Neuron (in vitro differentiated cells): ENCODE measurements at regions not wholly inside any gene's neighbourhood (a gene's known extent, or its start where the extent isn't known, plus 50 kb on each side); places are given as distances from the start of the nearest gene placed in this dataset.
A peak's percentile ranks its signal among the peaks of the same experiment; 100 is the strongest.

ENCODE experiments used
- H2AFZ ChIP-seq: one replicate; pipeline ENCODE4 v1.6.1; 2013; ENCODE audit warnings: low read depth, mild to moderate bottlenecking, inconsistent platforms, low read length, moderate library complexity
- H3K27me3 ChIP-seq: one replicate; pipeline ENCODE4 v1.6.1; 2013; ENCODE audit warnings: low read length; ENCODE audit not compliant: insufficient read depth
- H3K36me3 ChIP-seq: one replicate; pipeline ENCODE4 v1.6.1; 2013; ENCODE audit warnings: low read length; ENCODE audit not compliant: insufficient read depth
- H3K4me1 ChIP-seq: one replicate; pipeline ENCODE4 v1.6.1; 2013; ENCODE audit warnings: low read length; ENCODE audit not compliant: insufficient read depth
- H3K4me3 ChIP-seq: 2 replicates; pipeline ENCODE4 v1.5.1; 2013; ENCODE audit warnings: mild to moderate bottlenecking, low read length, moderate library complexity
- H3K9me3 ChIP-seq: one replicate; pipeline ENCODE4 v1.6.1; 2013; ENCODE audit warnings: low read length

DNA sequence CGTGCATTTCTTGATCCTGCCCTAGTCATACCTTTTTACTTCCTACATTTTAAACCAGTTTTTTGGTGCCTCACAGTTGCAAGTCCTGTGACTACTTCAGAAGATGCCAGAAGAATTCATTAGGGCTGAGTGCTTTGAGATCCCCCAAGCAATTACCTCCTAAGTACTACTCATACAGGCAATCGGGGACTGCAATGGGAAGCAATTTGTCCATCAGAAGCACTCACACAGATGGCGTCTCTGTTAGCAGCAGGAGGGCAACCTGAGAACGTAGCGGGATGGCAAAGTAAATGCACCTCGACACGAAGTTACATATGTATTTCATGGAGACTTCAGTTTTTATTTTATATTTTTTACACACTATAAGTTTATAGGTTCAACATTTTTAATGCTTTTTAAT, 188.3 kb downstream of the CAPZA3 start:
- Histone ChIP-seq H2AFZ (no peak overlapping the region), H3K4me1 (no peaks in the 10 kb centered on the region), H3K9me3 (peaks cover 2% of the 10 kb centered on the region), H3K36me3 (no peaks in the 10 kb centered on the region), H3K4me3 (no peak overlapping the region), H3K27me3 (no peaks in the 10 kb centered on the region)

DNA sequence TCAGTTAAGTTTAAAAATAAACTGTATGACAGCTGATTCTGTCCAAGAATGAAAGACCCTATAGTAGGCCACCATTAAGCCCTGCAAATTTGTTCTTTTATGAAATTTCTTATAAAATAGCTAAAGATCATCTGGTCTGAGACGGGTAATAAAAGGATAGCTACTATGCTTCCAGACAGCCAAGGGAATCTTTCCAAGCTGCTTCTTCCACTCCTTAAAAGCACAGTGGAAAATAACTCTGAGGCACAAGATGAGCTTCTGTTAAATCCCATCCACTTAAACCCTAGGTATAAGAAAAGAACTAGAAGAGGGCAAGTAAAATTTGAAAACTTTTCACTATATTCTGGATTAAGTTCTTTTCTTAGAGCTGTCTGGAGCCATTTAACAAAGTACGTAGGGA, 194.3 kb downstream of the CAPZA3 start:
- Histone ChIP-seq H3K36me3 (no peaks in the 10 kb centered on the region), H3K27me3 (no peaks in the 10 kb centered on the region), H2AFZ (no peak overlapping the region), H3K4me1 (peaks cover 3% of the 10 kb centered on the region), H3K9me3 (no peaks in the 10 kb centered on the region), H3K4me3 (no peak overlapping the region)

DNA sequence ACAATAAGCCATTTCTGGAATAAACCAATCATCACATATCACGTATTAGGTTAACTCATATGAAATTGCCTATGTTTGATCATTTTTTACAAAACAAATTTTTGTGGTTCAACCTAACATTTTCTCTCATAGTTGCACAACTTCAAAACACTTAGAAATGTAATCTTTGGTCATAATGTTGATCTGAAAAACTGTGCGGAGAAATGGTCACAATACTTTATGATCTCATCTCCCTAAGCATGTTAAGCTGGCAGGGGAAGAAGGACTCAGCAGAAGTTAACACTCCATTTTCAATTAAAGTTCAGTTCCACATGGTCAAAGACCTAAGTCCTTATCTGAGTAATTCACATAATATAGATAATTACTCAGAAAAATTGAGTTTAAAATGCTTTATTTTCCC, 194.8 kb downstream of the CAPZA3 start:
- Histone ChIP-seq H3K36me3 (no peaks in the 10 kb centered on the region), H3K4me3 (no peak overlapping the region), H3K27me3 (no peaks in the 10 kb centered on the region), H2AFZ (no peak overlapping the region), H3K9me3 (no peaks in the 10 kb centered on the region), H3K4me1 (peaks cover 3% of the 10 kb centered on the region)

DNA sequence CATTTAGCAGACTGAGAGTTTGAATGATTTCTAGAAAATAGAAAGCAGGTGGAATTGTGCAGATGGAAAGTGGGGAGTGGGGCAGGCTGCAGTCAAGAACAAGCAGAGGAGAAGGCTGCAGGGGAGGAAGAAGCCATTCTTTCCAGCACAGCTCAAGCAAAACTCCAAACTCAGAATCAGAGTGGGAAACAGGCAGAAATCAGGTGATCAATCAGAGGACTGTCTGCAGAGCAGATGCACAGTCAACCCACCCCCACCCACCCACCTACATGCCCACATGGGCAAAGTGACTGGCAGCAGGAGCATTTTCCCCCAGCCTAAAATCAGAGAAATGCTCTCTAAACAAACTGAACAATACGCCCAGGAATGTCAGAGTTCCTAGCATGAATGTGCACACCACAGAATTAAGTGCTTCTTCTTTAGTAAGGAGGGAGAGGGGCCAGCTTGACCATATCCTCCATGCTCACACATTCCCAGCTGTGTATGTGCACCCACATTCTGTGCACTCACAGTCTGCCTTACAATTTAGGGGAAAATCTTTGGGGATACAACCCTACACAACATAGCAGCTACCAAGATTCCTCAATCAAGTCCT, 194.1 kb upstream of the PLEKHA5 start:
- H3K4me3 ChIP-seq: no peak overlapping the region
- no peaks in the 10 kb centered on the region for H3K36me3 ChIP-seq
- no peaks in the 10 kb centered on the region for H3K27me3 ChIP-seq
- peaks cover 3% of the 10 kb centered on the region for H3K4me1 ChIP-seq
- no peaks in the 10 kb centered on the region for H3K9me3 ChIP-seq
- no peak overlapping the region for H2AFZ ChIP-seq

DNA sequence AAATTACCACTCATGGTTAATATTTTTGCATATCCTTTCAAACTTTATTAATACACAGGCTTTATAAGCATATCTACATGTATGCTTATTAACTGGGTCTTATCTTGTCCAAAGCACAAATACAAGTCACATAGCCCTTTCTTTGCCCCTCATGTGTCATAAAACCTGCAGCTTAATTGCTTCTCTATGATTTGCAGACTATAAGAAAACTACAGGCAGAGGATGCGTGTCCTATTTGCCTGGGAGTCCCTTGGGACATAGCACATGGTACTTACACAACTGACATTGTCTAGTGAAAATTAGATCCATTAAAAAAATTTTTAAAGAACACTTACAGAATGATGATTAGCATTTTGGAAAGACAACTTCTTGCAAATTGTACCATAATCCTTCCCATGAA, 190.5 kb upstream of the PLEKHA5 start:
- Histone ChIP-seq H2AFZ (no peak overlapping the region), H3K36me3 (no peaks in the 10 kb centered on the region), H3K4me3 (no peak overlapping the region), H3K27me3 (no peaks in the 10 kb centered on the region), H3K4me1 (peaks cover 3% of the 10 kb centered on the region), H3K9me3 (no peaks in the 10 kb centered on the region)

DNA sequence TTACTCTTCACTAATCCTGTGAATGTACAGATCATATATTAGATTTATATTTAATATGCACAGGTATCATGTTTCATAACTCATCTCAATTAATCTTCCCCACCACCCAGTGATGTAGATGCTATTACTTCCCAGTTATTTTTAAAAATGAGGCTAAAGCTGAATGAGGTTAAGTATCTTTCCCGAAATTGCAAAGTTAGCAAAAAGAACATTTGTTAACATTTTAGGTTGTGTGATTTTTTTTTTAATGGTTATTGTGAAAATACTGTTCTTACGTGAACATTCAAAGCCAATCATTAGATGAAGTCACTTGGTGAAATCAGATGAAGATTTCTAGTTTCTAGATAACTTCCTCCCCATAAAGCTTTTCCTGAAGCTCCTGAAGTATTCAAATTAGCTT, 186.9 kb upstream of the PLEKHA5 start:
- Histone ChIP-seq H3K27me3 (no peaks in the 10 kb centered on the region), H2AFZ (no peak overlapping the region), H3K9me3 (no peaks in the 10 kb centered on the region), H3K4me1 (no peaks in the 10 kb centered on the region), H3K4me3 (no peak overlapping the region), H3K36me3 (no peaks in the 10 kb centered on the region)

DNA sequence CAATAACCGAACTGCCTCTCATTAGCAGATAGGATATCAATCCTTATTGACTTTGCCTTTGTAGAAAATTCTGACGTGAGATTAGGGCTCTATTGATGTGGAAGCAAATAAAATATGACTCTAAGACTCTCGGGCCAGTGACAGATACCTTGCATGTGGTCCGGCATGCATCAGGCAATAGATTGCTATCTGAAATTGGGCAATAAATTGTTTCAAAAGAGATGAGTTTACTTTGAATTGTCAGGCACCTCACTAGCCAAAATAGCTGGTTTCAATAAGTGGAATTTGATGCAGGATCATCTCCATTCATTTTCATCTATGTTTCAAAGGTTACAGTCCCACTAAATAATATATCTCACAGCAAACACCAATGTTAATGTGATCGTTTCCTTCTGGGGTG, 186.3 kb upstream of the PLEKHA5 start:
- no peaks in the 10 kb centered on the region for H3K36me3 ChIP-seq
- H3K4me3 ChIP-seq: no peak overlapping the region
- H2AFZ ChIP-seq: no peak overlapping the region
- no peaks in the 10 kb centered on the region for H3K9me3 ChIP-seq
- H3K27me3 ChIP-seq: no peaks in the 10 kb centered on the region
- H3K4me1 ChIP-seq: no peaks in the 10 kb centered on the region

DNA sequence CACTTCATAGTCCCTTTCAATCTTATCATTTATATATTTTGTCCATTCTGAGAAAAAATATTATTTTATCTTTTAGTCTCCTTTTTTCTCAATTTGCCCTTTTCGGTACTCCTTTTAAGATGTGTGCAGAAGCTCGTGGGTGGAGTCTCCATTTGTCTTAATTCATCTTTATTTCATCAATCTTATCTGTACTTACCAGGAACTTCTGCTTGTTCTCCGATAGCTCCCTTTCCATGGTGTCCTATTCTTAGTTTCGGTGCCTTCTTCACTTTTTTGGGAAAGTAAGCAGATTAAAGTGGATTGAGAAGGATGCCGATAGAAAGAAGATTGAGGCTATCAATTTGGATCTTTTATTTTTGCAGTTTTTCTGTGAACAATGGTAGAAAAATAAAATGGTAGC, 183.4 kb upstream of the PLEKHA5 start:
- H3K4me3 ChIP-seq: no peak overlapping the region
- no peaks in the 10 kb centered on the region for H3K9me3 ChIP-seq
- no peaks in the 10 kb centered on the region for H3K4me1 ChIP-seq
- no peaks in the 10 kb centered on the region for H3K36me3 ChIP-seq
- H3K27me3 ChIP-seq: no peaks in the 10 kb centered on the region
- no peak overlapping the region for H2AFZ ChIP-seq

DNA sequence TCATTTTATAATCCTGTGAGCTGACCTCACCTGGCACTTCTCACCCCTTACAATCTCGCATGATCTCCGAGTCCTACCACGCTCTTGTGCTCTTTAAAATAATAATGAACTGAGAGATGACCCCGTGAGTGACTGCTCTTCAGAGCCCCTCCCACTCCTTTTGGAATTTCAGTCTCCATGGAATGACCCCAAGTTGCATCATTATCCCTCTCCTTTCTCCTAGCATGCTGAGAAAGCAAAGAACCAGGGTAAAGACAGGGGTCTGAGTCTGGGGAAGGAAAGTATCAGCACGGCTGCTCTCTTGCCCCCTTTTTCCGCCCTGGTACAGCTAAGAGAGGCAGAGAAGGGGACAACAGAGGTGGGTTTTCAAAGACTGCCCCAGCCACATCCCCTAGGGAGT, 178.3 kb upstream of the PLEKHA5 start:
- Histone ChIP-seq H3K4me3 (no peak overlapping the region), H3K9me3 (no peaks in the 10 kb centered on the region), H3K27me3 (no peaks in the 10 kb centered on the region), H3K36me3 (no peaks in the 10 kb centered on the region), H2AFZ (no peak overlapping the region), H3K4me1 (peaks cover 4% of the 10 kb centered on the region)

DNA sequence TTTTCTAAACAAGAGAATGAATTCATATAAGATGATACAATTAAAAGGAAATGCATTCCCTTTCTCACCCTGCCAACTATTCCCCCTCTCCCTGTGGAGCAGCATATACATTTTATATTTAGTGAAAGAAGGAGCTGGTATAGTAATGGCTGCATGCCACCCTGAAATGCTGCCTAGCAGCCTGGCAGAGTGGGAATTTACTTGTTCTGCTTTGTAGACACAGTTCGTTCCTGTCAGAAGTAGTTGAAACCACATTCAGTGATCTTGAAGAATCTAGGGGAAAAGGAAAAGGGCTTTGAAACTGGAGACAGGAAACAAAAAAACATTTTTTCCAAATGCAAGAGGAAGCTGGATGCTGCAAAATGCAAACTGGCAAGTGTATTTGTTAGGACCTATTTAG, 176.0 kb upstream of the PLEKHA5 start:
- no peak overlapping the region for H2AFZ ChIP-seq
- H3K4me3 ChIP-seq: no peak overlapping the region
- H3K9me3 ChIP-seq: no peaks in the 10 kb centered on the region
- H3K4me1 ChIP-seq: peaks cover 4% of the 10 kb centered on the region
- H3K36me3 ChIP-seq: no peaks in the 10 kb centered on the region
- H3K27me3 ChIP-seq: no peaks in the 10 kb centered on the region

DNA sequence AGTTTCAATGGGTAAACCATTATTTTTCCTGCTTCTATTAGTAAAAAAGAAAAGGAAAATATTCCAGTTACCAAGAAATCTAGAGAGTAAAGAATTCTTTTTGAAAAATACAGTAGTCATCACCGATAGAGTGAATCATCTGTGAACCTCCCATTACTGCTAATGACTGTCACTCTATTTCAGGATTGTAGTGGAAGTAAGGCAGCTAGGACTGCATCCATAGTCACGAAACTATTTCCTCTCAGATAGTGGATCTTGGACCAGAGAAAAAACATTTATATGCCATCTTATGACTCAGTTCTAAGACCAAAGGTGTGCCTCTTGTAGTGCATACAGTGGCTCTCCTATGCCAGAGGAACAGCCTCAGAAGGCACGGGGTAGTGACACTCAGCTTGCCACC, 173.9 kb upstream of the PLEKHA5 start:
- Histone ChIP-seq H3K4me3 (no peak overlapping the region), H3K27me3 (no peaks in the 10 kb centered on the region), H2AFZ (no peak overlapping the region), H3K4me1 (peaks cover 4% of the 10 kb centered on the region), H3K36me3 (no peaks in the 10 kb centered on the region), H3K9me3 (no peaks in the 10 kb centered on the region)

DNA sequence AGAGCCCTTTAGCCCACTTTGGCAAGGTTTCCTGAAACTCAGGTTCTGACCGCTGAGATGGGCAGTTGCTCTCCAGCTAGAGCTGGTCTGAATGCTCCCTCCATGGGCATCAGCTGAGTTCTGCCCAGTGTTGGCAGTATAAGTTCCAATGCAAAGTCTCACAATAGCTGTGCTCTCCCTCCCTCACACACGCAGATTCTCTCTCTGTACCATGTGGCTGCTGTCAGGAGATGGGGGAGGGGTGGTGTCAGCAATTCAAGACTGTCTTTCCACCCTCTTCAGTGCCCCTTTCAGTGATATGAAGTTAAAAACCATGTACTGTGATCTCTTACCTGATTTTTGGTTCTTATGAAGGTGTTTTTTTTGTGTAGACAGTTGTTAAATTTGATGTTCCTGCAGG, 164.3 kb upstream of the PLEKHA5 start:
- H2AFZ ChIP-seq: peak overlapping the region; percentile 21
- no peaks in the 10 kb centered on the region for H3K9me3 ChIP-seq
- peaks cover 23% of the 10 kb centered on the region for H3K4me1 ChIP-seq
- H3K36me3 ChIP-seq: no peaks in the 10 kb centered on the region
- H3K27me3 ChIP-seq: no peaks in the 10 kb centered on the region
- H3K4me3 ChIP-seq: no peak overlapping the region

DNA sequence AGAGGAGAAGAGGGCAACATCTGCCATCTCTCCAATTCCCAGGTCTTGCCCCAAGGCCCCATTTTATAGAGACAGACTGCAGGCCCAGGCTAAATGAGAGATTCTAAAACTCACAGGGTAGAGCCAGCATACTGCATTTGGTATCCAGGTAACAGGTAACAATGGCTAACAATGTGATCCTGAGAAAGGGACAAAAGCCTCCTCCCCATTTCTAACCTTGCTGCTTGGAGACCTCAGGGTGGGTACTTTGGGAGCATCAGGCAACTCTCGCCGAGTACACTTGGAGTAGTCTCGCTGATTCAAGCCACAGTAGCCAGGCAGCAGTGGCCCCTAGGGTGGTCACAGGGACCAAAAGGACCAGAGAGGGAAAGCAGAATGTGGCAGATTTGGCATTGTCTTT, 162.6 kb upstream of the PLEKHA5 start:
- H3K9me3 ChIP-seq: no peaks in the 10 kb centered on the region
- no peaks in the 10 kb centered on the region for H3K27me3 ChIP-seq
- H3K4me1 ChIP-seq: peaks cover 23% of the 10 kb centered on the region
- H2AFZ ChIP-seq: no peak overlapping the region
- H3K4me3 ChIP-seq: no peak overlapping the region
- H3K36me3 ChIP-seq: no peaks in the 10 kb centered on the region

DNA sequence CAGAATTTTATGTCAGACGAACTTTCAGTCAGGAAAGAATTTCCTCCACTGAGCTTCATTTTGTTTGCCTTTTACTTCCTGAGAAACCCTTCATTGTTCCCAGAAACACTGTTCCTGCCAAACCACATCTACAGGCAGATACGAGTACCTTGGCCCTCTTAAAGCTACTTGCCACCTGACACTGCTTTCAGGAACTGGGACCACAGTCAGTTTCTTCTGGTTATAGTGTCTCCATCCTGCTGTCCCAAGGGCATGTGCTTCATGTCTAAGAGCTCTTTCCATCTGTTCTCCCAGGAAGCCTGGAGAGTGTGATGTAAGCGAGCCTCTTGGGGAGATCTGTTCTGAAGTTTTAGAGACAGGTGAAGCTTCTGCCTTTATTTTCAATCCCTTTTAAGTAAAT, 161.7 kb upstream of the PLEKHA5 start:
- H2AFZ ChIP-seq: no peak overlapping the region
- no peaks in the 10 kb centered on the region for H3K27me3 ChIP-seq
- no peaks in the 10 kb centered on the region for H3K9me3 ChIP-seq
- H3K4me3 ChIP-seq: no peak overlapping the region
- no peaks in the 10 kb centered on the region for H3K36me3 ChIP-seq
- H3K4me1 ChIP-seq: peaks cover 23% of the 10 kb centered on the region
